ENCODE measurements at regions not wholly inside any gene's neighbourhood (a gene's known extent, or its start where the extent isn't known, plus 50 kb on each side); places are given as distances from the start of the nearest gene placed in this dataset.

DNA sequence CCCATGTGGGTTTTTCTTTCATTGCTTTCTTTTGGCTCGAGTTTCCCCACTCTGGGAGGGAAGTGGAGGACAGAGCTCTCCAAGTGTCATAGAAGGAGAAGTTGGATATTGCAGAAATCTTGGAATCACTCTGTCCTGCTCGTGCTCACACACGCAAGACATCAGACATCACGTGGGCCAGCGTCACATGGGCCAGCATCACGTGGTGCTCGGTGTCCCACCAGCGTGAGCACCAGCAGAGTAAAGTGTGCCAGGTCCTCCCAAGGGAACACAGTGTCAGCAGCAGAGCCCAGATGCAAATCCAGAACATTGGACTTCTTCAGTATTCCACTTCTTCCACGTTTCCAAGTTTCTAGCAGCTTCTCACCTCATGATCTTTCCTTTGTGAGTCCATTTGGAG lies 327.0 kb downstream of the FOXL1 start:
- TF ChIP-seq EZH2 (IDR thresholded peaks at IDR 0.05; ENCODE audit: borderline replicate concordance, low read depth, low read length, poor library complexity, severe bottlenecking) = no peak
- TF ChIP-seq, protein P1, sequence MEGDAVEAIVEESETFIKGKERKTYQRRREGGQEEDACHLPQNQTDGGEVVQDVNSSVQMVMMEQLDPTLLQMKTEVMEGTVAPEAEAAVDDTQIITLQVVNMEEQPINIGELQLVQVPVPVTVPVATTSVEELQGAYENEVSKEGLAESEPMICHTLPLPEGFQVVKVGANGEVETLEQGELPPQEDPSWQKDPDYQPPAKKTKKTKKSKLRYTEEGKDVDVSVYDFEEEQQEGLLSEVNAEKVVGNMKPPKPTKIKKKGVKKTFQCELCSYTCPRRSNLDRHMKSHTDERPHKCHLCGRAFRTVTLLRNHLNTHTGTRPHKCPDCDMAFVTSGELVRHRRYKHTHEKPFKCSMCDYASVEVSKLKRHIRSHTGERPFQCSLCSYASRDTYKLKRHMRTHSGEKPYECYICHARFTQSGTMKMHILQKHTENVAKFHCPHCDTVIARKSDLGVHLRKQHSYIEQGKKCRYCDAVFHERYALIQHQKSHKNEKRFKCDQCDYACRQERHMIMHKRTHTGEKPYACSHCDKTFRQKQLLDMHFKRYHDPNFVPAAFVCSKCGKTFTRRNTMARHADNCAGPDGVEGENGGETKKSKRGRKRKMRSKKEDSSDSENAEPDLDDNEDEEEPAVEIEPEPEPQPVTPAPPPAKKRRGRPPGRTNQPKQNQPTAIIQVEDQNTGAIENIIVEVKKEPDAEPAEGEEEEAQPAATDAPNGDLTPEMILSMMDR (conservative IDR thresholded peaks at IDR 0.05; ENCODE audit: low read depth, low read length) = no peak
- CTCF ChIA-PET = no interaction called here
- no TSS peak for BruUV-seq (replicated peaks)
- no peaks in the 10 kb centered on the region for H3K27me3 ChIP-seq (replicated peaks; ENCODE audit: insufficient read depth, low read depth, low read length, poor library complexity)
- intact Hi-C loops (cut with micrococcal nuclease; ENCODE audit: unreplicated experiment) = no loop called here
- peaks cover 10% of the 10 kb centered on the region for H3K4me1 ChIP-seq (ENCODE audit: insufficient read depth, low read length, poor library complexity, severe bottlenecking)
- H3K27ac ChIP-seq (ENCODE audit: low read depth, low read length, poor library complexity, severe bottlenecking) = no peak overlapping the region
- no peaks in the 10 kb centered on the region for H3K9me3 ChIP-seq (ENCODE audit: low read depth, low read length, poor library complexity, severe bottlenecking)
- H3K4me3 ChIP-seq (ENCODE audit: low read depth, low read length, poor library complexity, severe bottlenecking) = no peak overlapping the region
- DNase-seq (ENCODE audit: low spot score) = no peak
- H3K36me3 ChIP-seq (ENCODE audit: insufficient read depth, low read length, poor library complexity, severe bottlenecking) = no peaks in the 10 kb centered on the region
- POLR2A ChIA-PET (ENCODE audit: low non-redundant PET) = no interaction called here

DNA sequence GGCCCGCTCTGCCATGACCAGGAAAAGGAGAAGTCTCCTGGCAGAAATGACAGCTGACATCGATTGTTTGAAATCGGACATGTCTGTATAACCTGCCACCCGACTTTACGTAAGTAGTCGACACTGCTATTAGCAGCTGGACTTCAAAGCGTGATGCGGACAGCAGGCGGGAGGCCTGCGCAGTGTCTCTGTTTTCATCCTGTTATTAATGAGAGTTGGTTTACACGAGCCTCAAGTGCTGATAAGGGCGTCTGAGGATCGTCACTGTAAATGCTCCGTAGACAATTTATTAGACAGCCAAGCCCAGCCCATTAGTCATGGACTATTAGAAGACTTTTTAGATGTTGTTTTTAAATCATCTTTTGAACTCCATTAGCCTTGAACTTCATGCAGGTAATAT lies 328.3 kb downstream of the FOXL1 start:
- POLR2A ChIA-PET (ENCODE audit: low non-redundant PET) = no interaction called here
- Histone ChIP-seq H3K4me3 (ENCODE audit: low read depth, low read length, poor library complexity, severe bottlenecking) (no peak overlapping the region), H3K4me1 (ENCODE audit: insufficient read depth, low read length, poor library complexity, severe bottlenecking) (peaks cover 23% of the 10 kb centered on the region), H3K36me3 (ENCODE audit: insufficient read depth, low read length, poor library complexity, severe bottlenecking) (no peaks in the 10 kb centered on the region), H3K9me3 (ENCODE audit: low read depth, low read length, poor library complexity, severe bottlenecking) (no peaks in the 10 kb centered on the region), H3K27me3 (replicated peaks; ENCODE audit: insufficient read depth, low read depth, low read length, poor library complexity) (no peaks in the 10 kb centered on the region), H3K27ac (ENCODE audit: low read depth, low read length, poor library complexity, severe bottlenecking) (no peak overlapping the region)
- DNase-seq (ENCODE audit: low spot score) = no peak
- no TSS peak for BruUV-seq (replicated peaks)
- CTCF ChIA-PET = no interaction called here
- TF ChIP-seq, protein P1 (conservative IDR thresholded peaks at IDR 0.05; ENCODE audit: low read depth, low read length) = no peak
- no peak for TF ChIP-seq EZH2 (IDR thresholded peaks at IDR 0.05; ENCODE audit: borderline replicate concordance, low read depth, low read length, poor library complexity, severe bottlenecking)
- intact Hi-C loops (cut with micrococcal nuclease; ENCODE audit: unreplicated experiment) = no loop called here

DNA sequence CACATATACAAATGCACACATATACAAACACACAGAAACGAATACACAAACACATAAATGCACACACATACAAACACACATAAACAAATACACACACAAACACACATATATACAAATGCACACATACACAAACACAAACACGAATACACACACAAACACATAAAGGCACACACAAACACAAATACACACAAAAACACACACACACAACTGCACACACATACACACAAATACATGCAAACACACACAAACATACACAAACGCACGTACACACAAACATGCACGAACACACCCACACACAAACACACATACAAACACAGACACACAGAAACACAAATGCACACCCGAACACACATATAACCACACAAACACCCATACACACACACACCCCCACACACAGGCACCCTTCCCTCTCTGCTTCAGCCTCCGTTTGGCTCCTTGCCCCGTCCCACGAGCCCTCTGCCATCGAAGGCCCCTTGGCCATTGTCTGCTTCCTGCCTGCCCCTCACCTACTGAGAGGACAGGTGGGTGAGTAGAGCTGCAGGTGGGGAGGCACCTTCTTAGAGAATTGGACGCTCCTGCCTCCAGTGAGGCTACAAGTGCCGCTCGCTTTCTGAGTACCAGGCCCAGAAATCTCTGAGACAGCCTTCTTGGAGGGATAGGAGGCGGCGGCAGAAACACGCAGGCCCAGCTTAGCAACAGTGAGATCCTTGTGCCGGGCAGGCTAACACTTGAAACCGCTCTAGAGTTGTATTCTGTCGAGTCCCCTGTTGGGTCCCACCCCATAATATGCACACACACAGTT lies 331.2 kb downstream of the FOXL1 start:
- intact Hi-C loops (cut with micrococcal nuclease; ENCODE audit: unreplicated experiment) = no loop called here
- POLR2A ChIA-PET (ENCODE audit: low non-redundant PET) = no interaction called here
- no peaks in the 10 kb centered on the region for H3K9me3 ChIP-seq (ENCODE audit: low read depth, low read length, poor library complexity, severe bottlenecking)
- no peak for DNase-seq (ENCODE audit: low spot score)
- CTCF ChIA-PET = no interaction called here
- no peak for TF ChIP-seq EZH2 (IDR thresholded peaks at IDR 0.05; ENCODE audit: borderline replicate concordance, low read depth, low read length, poor library complexity, severe bottlenecking)
- TF ChIP-seq, protein P1 (conservative IDR thresholded peaks at IDR 0.05; ENCODE audit: low read depth, low read length) = no peak
- H3K36me3 ChIP-seq (ENCODE audit: insufficient read depth, low read length, poor library complexity, severe bottlenecking) = no peaks in the 10 kb centered on the region
- no peak overlapping the region for H3K27ac ChIP-seq (ENCODE audit: low read depth, low read length, poor library complexity, severe bottlenecking)
- no peaks in the 10 kb centered on the region for H3K27me3 ChIP-seq (replicated peaks; ENCODE audit: insufficient read depth, low read depth, low read length, poor library complexity)
- no TSS peak for BruUV-seq (replicated peaks)
- H3K4me3 ChIP-seq (ENCODE audit: low read depth, low read length, poor library complexity, severe bottlenecking) = no peak overlapping the region
- peaks cover 23% of the 10 kb centered on the region for H3K4me1 ChIP-seq (ENCODE audit: insufficient read depth, low read length, poor library complexity, severe bottlenecking)
